Neural progenitor cell (in vitro differentiated cells): ENCODE measurements at regions not wholly inside any gene's neighbourhood (a gene's known extent, or its start where the extent isn't known, plus 50 kb on each side); places are given as distances from the start of the nearest gene placed in this dataset.

Source experiments
- CTCF ChIP-seq: fragments of 200-600 bp; sonication (generic); IDR thresholded peaks from 2 replicates; pipeline ENCODE4 v1.5.1; 2017; ENCODE audit warnings: antibody characterized with exemption, mild to moderate bottlenecking
- EZH2 ChIP-seq: fragments of 200-600 bp; sonication (generic); IDR thresholded peaks from 2 replicates; pipeline ENCODE4 v1.6.1; 2017; ENCODE audit warnings: antibody characterized with exemption, mild to moderate bottlenecking, moderate library complexity
- EZH2phosphoT487 ChIP-seq: fragments of 200-600 bp; sonication (generic); IDR thresholded peaks from 2 replicates; pipeline ENCODE4 v1.6.1; 2017; ENCODE audit warnings: antibody characterized with exemption

GRCh38 chr15:31262901-31263671 lies 63.5 kb upstream of the KLF13 start:
- TF ChIP-seq CTCF (no peak), EZH2 (no peak), EZH2phosphoT487 (no peak)
